Umbilical cord (tissue), 1 donor: ENCODE measurements at regions not wholly inside any gene's neighbourhood (a gene's known extent, or its start where the extent isn't known, plus 50 kb on each side); places are given as distances from the start of the nearest gene placed in this dataset.

Experiments
- DNase-seq: peaks from one replicate; pipeline ENCODE4 v3.0.0-alpha.2; 2015; ENCODE audit warnings: low spot score

DNA sequence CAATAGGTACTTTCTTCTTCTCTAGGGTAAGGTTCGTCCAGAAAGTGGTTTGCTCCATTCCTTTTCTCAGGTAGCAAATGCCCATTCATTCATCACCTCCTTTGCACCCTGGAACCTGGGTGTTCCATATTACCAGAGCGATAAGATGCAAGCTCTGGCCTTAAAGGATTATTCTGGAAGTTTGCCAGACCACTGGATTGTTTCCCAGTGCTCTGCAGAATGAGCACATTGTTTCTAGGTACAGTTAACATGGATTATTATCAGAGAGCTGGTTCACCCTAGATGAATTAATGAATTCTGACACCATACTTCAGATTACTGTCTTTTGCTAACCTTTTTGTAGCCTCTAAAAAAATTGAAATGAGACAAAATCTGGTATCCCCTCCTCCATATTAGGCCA is 170.9 kb upstream of the BMP4 start:
- no peak for DNase-seq

DNA sequence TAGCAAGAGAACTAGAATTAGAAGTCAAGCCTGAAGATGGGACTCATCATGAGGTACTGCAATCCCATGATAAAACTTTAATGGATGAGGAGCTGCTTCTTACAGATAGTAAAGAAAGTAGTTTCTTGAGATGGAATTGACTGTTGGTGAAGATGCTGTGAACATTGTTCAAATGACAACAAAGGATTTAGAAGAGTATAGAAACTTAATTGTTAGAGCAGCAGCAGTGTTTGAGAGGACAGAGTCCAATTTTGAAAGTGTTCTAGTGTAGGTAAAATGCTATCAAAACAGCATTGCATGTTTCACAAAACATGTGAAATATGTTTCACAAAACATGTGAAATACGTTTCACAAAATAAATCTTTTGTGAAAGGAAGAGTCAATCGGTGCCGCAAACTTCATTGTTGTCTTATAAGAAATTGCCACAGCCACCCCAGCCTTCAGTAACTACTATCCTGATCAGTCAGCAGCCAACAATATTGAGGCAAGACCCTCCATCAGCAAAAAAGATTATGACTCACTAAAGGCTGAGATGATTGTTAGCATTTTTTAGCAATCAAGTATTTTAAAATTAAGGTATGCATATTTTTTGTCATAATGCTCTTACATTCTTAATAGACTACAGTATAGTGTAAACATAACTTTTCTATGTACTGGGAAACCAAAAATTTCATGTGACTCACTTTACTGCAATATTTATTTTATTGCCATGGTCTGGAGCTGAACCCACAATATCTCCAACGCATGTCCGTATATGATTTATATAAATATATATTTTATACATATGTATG is 173.4 kb upstream of the BMP4 start:
- no peak for DNase-seq

DNA sequence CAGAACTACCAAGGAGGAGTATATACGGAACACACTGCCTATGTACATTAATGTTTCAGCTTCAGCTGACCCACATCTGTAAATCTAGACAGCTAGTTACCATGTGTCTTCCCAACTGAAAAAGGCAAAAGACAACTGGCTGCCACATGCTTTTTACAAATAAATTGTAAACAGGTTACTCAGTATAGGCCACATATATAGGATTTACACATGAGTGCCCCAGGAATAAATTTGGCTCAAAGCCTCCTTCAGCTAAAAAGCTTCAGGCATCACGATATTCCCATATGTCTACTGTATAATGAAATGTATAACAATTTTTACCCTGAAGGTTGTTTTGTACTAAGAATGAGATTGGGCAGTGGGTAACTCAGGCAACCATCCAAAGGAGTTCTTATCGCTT is 175.9 kb upstream of the BMP4 start:
- no peak for DNase-seq

GRCh38 chr14:54133896-54134295 is 177.3 kb upstream of the BMP4 start:
- DNase-seq, result no peak

DNA sequence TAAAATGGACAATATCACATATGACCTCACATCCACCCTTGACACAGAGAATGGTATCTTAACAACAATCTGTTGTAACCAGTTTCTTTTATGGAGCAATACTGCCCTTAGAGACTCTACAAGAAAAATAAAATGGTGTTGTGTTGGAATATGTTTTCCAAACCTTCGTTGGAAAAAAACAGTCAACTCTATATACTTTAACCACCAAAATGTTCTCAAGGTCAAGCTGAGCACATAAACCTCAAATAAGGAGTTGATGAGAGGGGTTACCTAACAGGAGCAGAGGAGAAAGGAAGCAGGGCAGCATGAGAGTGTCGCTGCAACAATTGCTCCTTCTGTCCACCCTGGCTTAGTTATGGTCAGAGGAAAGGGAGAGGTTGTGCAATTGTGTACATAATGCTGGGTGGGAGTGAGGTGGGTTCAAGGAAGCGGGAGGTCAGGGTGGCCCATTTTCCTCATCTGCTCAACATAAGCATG is 179.2 kb upstream of the BMP4 start:
- DNase-seq, result no peak

DNA sequence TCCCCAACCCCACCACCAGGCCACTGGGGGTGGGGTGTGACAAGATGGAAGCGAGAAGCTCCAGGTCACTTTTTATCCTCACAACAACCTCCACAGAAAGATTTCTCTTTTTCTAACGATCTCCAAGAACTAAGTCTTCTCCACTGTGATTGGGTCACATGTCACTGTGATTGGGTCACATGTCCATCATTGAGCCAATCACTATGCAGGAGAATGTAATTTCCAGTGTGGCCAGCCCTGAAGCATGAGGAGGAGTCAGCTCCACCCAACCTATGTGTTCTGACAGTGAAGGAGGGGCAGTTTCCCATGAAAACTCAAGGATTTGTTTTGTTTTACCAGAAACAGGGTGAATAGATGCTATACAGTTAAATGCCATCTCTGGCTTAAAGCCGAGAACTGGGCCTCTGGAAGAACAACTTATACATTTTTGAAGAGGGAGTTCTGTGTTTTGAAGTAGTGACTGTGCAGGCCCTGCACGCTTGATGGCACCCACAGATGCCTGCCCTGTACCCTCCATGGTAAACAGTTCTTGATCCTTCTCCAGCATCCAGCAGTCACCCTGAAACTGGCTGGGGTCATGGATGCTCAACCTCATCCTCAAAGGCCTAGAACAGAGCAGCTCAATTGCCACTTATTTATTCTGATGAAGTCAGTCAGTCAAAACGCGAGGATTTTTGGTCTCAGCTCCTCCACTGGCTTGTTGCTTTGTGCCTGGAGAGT is 180.4 kb upstream of the BMP4 start:
- DNase-seq, result no peak

DNA sequence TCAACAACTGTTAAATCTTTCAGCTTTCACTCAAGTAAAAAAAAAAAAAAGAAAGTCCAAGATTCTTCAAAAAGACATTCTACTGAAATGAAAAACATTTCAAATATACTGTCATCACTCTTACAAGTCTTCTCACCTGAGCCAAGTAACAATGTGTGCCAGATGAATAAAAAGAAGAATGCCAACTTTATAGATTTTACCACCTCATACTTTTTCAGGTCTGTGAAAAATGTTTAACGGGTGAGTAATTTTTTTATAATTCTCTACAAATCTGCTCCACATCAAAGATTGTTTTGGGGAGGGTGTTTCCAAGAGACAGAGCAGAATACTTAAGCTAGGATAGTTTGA is 181.0 kb upstream of the BMP4 start:
- no peak for DNase-seq

- no peak for DNase-seq
These were observed 181.4 kb upstream of the BMP4 start for GRCh38 chr14:54138024-54138353.

- DNase-seq, result no peak
These were observed 181.9 kb upstream of the BMP4 start for GRCh38 chr14:54138354-54139038.

GRCh38 chr14:54140551-54140950 is 183.9 kb upstream of the BMP4 start:
- DNase-seq, result no peak

GRCh38 chr14:54146601-54147000 is 190.0 kb upstream of the BMP4 start:
- DNase-seq, result no peak

DNA sequence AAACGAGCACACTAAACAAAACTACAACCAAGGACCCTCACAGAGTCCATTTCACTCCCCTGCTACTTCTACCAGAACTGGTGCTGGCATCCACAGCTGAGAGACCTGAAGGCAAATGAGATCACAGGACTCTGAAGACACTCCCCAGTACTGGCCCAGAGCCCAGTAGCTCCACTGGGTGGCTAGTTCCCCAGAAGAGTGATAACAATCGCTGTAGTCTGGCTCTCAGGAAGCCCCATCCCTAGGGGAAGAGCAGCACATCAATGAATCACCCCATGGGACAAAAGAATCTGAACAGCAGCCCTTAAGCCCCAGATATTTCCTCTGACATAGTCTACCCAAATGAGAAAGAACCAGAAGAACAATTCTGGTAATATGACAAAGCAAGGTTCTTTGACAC is 190.7 kb upstream of the BMP4 start:
- DNase-seq, result no peak

- no peak for DNase-seq
These were observed 191.1 kb upstream of the BMP4 start for GRCh38 chr14:54147758-54148157.

- DNase-seq, result no peak
These were observed 191.6 kb upstream of the BMP4 start for GRCh38 chr14:54148251-54148650.

- no peak for DNase-seq
These were observed 195.7 kb upstream of the BMP4 start for GRCh38 chr14:54152351-54152750.

DNA sequence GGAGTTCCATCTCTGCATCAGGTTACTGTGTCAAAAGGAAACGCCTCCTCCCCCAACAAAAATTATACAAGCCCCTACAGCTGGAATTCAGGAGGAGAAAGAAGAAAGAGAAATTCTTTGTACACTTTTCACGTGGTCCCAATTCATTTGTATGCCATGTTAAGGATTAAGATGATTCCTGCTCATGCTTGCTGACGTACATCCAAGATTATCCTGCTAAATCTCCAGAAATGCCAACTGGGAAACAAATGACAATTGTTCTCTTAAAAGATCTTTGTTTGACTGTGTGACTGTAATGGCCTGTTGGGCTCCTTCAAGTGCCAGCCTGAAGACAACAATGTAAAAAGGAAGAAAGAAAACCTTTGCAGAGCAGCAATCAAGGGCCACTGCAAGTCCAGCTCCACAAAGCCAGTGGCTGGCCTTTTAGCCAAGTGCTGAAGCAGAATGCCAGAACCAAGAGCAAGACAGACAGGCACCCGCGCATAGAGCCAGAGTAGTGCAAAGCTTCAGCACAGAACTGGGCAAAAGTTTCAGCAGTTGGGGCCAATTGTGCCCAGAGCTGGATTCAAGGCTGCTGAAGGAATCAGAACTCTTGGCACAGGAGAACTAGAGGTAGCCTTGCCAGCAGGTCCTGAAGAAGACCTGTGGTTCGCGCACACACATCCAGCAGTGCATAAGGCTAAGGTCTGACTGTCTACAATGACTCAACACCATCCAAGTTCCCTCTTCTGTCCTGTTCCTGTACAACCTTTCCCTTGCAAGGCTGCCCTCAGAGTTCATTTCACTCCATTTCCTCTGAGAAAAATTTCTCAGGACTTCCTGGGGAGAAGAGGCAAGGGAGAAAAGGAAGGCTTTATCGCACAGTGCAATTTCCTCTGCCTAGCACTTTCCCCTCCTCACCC is 209.7 kb upstream of the BMP4 start:
- no peak for DNase-seq

GRCh38 chr14:54168489-54168888 is 211.9 kb upstream of the BMP4 start:
- DNase-seq, result no peak

DNA sequence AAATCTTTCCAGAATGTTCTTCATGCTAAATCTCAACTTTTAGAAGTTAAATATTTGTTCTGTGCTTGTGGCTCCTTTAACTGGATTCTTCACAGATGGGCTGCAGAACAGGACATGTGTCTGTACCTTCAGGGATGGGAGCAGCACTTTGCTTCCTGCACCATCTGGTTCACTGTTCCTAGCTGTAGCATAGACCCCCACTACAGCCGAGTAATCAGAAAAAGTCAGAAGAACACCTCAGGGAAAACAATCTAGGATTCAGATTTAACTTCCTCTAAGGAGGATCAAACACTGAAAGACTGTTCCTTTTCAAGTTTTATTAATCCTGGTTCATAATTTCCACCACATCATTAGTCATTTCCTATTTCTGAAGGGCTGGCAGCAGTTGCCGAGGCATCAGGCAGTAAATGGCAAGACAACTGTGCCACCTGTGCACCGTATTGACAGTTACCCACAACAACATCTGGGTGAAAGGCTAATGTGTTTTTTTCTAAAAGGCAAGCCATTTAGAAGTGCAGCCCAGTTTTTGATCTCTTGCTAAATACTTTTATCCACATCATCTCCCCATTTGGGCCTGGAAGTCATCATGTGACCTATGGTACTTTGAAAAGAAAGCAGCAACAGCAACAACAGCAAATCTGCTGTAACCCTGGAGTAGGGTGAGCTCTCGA is 212.8 kb upstream of the BMP4 start:
- peak; percentile 90 for DNase-seq

GRCh38 chr14:54170301-54170700 is 213.7 kb upstream of the BMP4 start:
- no peak for DNase-seq

GRCh38 chr14:54172114-54172513 is 215.5 kb upstream of the BMP4 start:
- no peak for DNase-seq

DNA sequence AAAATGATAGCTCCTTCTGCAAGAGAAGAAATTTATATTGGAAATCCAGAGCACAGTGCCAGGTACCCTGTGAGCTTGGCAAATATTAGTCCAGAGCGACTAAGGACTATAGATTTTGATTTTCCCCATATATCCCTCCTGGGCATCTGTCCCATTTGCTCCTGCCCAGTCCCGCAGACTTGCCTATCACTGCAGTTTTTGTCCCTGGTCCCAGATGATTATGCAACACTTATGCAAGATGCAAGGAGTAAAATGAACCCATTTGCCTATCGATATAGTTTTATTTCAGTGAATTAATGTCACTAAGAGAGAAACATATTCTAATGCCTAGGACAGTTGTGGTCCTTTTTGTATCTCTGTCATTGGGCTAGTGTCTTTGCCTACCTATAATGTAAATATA is 215.9 kb upstream of the BMP4 start:
- no peak for DNase-seq
